Middle frontal gyrus (tissue), 1 donor: ENCODE measurements at regions not wholly inside any gene's neighbourhood (a gene's known extent, or its start where the extent isn't known, plus 50 kb on each side); places are given as distances from the start of the nearest gene placed in this dataset.
"Not testable (repeated sequence)": the region's sequence is repeated elsewhere in the genome, so short reads cannot be mapped to it uniquely, and the experiment has no call there.

Source experiments
- DNase-seq: peaks from one replicate; pipeline ENCODE4 v3.0.0-alpha.2; 2015; ENCODE audit warnings: low spot score; ENCODE audit errors: extremely low spot score

- no peak for DNase-seq
Observed at GRCh38 chr20:12453711-12454110, 536.0 kb downstream of the BTBD3 start.

- no peak for DNase-seq
Observed at GRCh38 chr20:12455148-12455547, 537.5 kb downstream of the BTBD3 start.

- no peak for DNase-seq
Observed at GRCh38 chr20:12458241-12458640, 540.5 kb downstream of the BTBD3 start.

- DNase-seq = no peak
Observed at GRCh38 chr20:12464036-12464435, 544.7 kb upstream of the SPTLC3 start.

- no peak for DNase-seq
Observed at GRCh38 chr20:12466915-12467314, 541.9 kb upstream of the SPTLC3 start.

- no peak for DNase-seq
Observed at GRCh38 chr20:12467758-12468157, 541.0 kb upstream of the SPTLC3 start.

GRCh38 chr20:12482661-12483060, 526.1 kb upstream of the SPTLC3 start:
- no peak for DNase-seq

- DNase-seq = no peak
Observed at GRCh38 chr20:12502443-12502842, 506.3 kb upstream of the SPTLC3 start.

- DNase-seq = no peak
Observed at GRCh38 chr20:12504779-12505178, 504.0 kb upstream of the SPTLC3 start.

- DNase-seq = no peak
Observed at GRCh38 chr20:12511499-12511898, 497.3 kb upstream of the SPTLC3 start.

GRCh38 chr20:12512755-12513154, 496.0 kb upstream of the SPTLC3 start:
- DNase-seq = no peak

GRCh38 chr20:12528104-12528503, 480.7 kb upstream of the SPTLC3 start:
- no peak for DNase-seq

GRCh38 chr20:12528591-12529041, 480.2 kb upstream of the SPTLC3 start:
- no peak for DNase-seq

GRCh38 chr20:12531626-12532025, 477.1 kb upstream of the SPTLC3 start:
- DNase-seq = no peak

GRCh38 chr20:12535316-12535715, 473.5 kb upstream of the SPTLC3 start:
- no peak for DNase-seq

- no peak for DNase-seq
Observed at GRCh38 chr20:12535770-12536169, 473.0 kb upstream of the SPTLC3 start.

- no peak for DNase-seq
Observed at GRCh38 chr20:12554426-12554825, 454.3 kb upstream of the SPTLC3 start.

- DNase-seq = no peak
Observed at GRCh38 chr20:12555369-12555768, 453.4 kb upstream of the SPTLC3 start.

GRCh38 chr20:12555849-12556248, 452.9 kb upstream of the SPTLC3 start:
- DNase-seq = not testable (repeated sequence)

- no peak for DNase-seq
Observed at GRCh38 chr20:12557224-12557623, 451.5 kb upstream of the SPTLC3 start.

GRCh38 chr20:12564979-12565378, 443.8 kb upstream of the SPTLC3 start:
- DNase-seq = no peak

- no peak for DNase-seq
Observed at GRCh38 chr20:12566596-12566995, 442.2 kb upstream of the SPTLC3 start.

GRCh38 chr20:12570371-12570770, 438.4 kb upstream of the SPTLC3 start:
- no peak for DNase-seq

- DNase-seq = no peak
Observed at GRCh38 chr20:12573442-12573841, 435.3 kb upstream of the SPTLC3 start.
